ENCODE measurements at regions not wholly inside any gene's neighbourhood (a gene's known extent, or its start where the extent isn't known, plus 50 kb on each side); places are given as distances from the start of the nearest gene placed in this dataset.

DNA sequence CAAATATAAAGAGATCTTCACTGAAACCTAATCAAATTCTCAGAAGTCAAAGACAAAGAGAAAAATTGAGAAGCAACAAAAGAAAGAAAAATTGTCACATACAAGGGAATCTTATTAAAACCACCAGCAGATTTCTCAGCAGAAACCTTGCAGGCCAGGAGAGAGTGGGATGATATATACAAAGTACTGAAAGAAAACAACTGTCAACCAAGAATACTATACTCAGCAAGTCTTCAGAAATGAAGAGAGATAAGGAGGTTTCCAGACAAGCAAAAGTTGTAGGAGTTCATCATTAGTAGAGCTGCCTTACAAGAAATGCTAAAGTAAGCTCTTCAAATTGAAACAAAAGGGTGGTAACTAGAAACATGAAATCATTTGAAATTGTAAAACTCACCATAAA lies 345.6 kb downstream of the MAFB start:
- Histone ChIP-seq H2BK120ac (replicated peaks; ENCODE audit: low read depth, low read length) (no peak overlapping the region), H3K9ac (replicated peaks in 1 of 4; ENCODE audit: extremely low read depth in 1 of 4, low read depth in 3 of 4, low read length in 3 of 4) (no peak overlapping the region), H2AFZ (ENCODE audit: low read length) (no peak overlapping the region), H3K27me3 (replicated peaks in 1 of 4; ENCODE audit: control insufficient read depth in 3 of 4, extremely low read depth in 1 of 4, insufficient read depth in 3 of 4, low read length in 3 of 4) (no peaks in the 10 kb centered on the region), H3K9me3 (ENCODE audit: insufficient read depth in 2 of 2, low read depth in 1 of 2, low read length in 1 of 2) (peaks cover 5 to 10% of the 10 kb centered on the region in 2 experiments; a peak in 2 of 4 replicates), H3K23ac (ENCODE audit: insufficient read length) (no peak overlapping the region), H4K8ac (ENCODE audit: extremely low read depth, insufficient read depth, low read length) (no peak overlapping the region), H3K18ac (ENCODE audit: extremely low read depth, low read length) (no peak overlapping the region), H3K79me1 (ENCODE audit: low read depth, low read length) (no peaks in the 10 kb centered on the region), H3K4me2 (ENCODE audit: insufficient read depth in 1 of 2, low read depth in 2 of 2, low read length in 2 of 2) (no peak overlapping the region), H2BK12ac (ENCODE audit: low read depth, low read length) (no peak overlapping the region), H3K23me2 (ENCODE audit: low read depth, low read length) (no peaks in the 10 kb centered on the region), H3K56ac (replicated peaks; ENCODE audit: insufficient read length, low read depth, low read length) (no peak overlapping the region), H2BK20ac (ENCODE audit: low read length) (no peak overlapping the region), H3K79me2 (ENCODE audit: control insufficient read depth in 1 of 2, insufficient read depth in 2 of 2, low read length in 2 of 2) (no peaks in the 10 kb centered on the region), H3K4me1 (replicated peaks in 1 of 4; ENCODE audit: control insufficient read depth in 3 of 4, insufficient read depth in 4 of 4, low read length in 3 of 4) (no peaks in the 10 kb centered on the region), H3K14ac (ENCODE audit: insufficient read length) (no peak overlapping the region), H3K36me3 (ENCODE audit: control insufficient read depth in 2 of 4, insufficient read depth in 4 of 4, low read length in 3 of 4) (no peaks in the 10 kb centered on the region), H2BK15ac (ENCODE audit: low read length) (no peak overlapping the region), H3K4ac (replicated peaks; ENCODE audit: insufficient read length, low read depth, low read length) (no peak overlapping the region), H4K5ac (ENCODE audit: insufficient read length, low read depth, low read length) (no peak overlapping the region), H3K27ac (ENCODE audit: low read depth, low read length) (no peak overlapping the region), H2BK5ac (ENCODE audit: low read depth, low read length) (no peak overlapping the region), H4K20me1 (replicated peaks in 1 of 2; ENCODE audit: control insufficient read depth in 1 of 2, insufficient read depth in 2 of 2, low read length in 2 of 2) (no peaks in the 10 kb centered on the region), H2AK5ac (ENCODE audit: low read depth, low read length) (no peak overlapping the region), H3K4me3 (ENCODE audit: extremely low read depth in 1 of 4, insufficient read depth in 2 of 4, low read depth in 3 of 4, low read length in 4 of 4) (no peak overlapping the region), H4K91ac (replicated peaks; ENCODE audit: insufficient read length, low read length) (no peak overlapping the region)
- TF ChIP-seq, protein P1, sequence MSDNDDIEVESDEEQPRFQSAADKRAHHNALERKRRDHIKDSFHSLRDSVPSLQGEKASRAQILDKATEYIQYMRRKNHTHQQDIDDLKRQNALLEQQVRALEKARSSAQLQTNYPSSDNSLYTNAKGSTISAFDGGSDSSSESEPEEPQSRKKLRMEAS (IDR thresholded peaks at IDR 0.05) = no peak
- TF ChIP-seq EZH2 (IDR thresholded peaks at IDR 0.05; ENCODE audit: low read depth, low read length, severe bottlenecking) (no peak), TBP (IDR thresholded peaks at IDR 0.05; ENCODE audit: low read depth, low read length) (no peak), RXRA (IDR thresholded peaks at IDR 0.05; ENCODE audit: insufficient read depth, low read depth, low read length) (no peak), TAF7 (optimal IDR thresholded peaks at IDR 0.05; ENCODE audit: borderline replicate concordance, low read depth, low read length) (no peak), CBX8 (IDR thresholded peaks at IDR 0.05; ENCODE audit: borderline replicate concordance, low read depth, low read length) (no peak), SRF (IDR thresholded peaks at IDR 0.05; ENCODE audit: low read depth, low read length) (no peak), SIN3A (conservative IDR thresholded peaks at IDR 0.05 in 1 of 2, IDR thresholded peaks at IDR 0.05 in 1 of 2; ENCODE audit: low read depth in 1 of 2, low read length in 2 of 2) (no peak), JUN (IDR thresholded peaks at IDR 0.05; ENCODE audit: low read depth, low read length) (no peak), POLR2A (IDR thresholded peaks at IDR 0.05; ENCODE audit: control extremely low read depth in 1 of 2, low read depth in 2 of 2, low read length in 2 of 2) (no peak), NRF1 (IDR thresholded peaks at IDR 0.05; ENCODE audit: low read depth, low read length) (no peak), CHD2 (IDR thresholded peaks at IDR 0.05; ENCODE audit: low read length) (no peak)
- FAIRE-seq (no peak), DNase-seq (ENCODE audit: low read depth in 1 of 2, low spot score in 2 of 2) (no peak)
- ChIA-PET CTCF (ENCODE audit: partially characterized antibody) (no interaction called here), POLR2A (ENCODE audit: partially characterized antibody) (no interaction called here)
